Left lung (tissue), 4 donors: ENCODE measurements at regions not wholly inside any gene's neighbourhood (a gene's known extent, or its start where the extent isn't known, plus 50 kb on each side); places are given as distances from the start of the nearest gene placed in this dataset.

Experiments used
- ATAC-seq: fragments of 200-7000 bp; cut with Tn5 transposase; one replicate; pipeline ENCODE4 v1.9.1; 2020; ENCODE audit warnings: moderate library complexity
- DNase-seq, 4 donors: peaks; one replicate each; pipeline ENCODE4 v3.0.0-alpha.2; 2013 to 2020
- H3K27ac ChIP-seq, 2 donors: fragments of 200-600 bp; sonication (generic) in 1 of 2; one replicate each; pipeline versions ENCODE4 v1.5.0 to v1.8.0; 2020 to 2021
- H3K27me3 ChIP-seq, 2 donors: fragments of 200-600 bp; sonication (generic) in 1 of 2; one replicate each; pipeline versions ENCODE4 v1.5.0 to v1.8.0; 2020 to 2021
- H3K36me3 ChIP-seq, 2 donors: fragments of 200-600 bp; sonication (generic) in 1 of 2; one replicate each; pipeline versions ENCODE4 v1.5.0 to v1.8.0; 2020 to 2021
- H3K4me1 ChIP-seq, 2 donors: fragments of 200-600 bp; one replicate each; pipeline ENCODE4 v1.8.0; 2021
- H3K4me3 ChIP-seq, 2 donors: fragments of 200-600 bp; sonication (generic) in 1 of 2; one replicate each; pipeline versions ENCODE4 v1.5.0 to v1.8.0; 2020 to 2021; ENCODE audit warnings: mild to moderate bottlenecking in 1 of 2
- H3K9me3 ChIP-seq, 2 donors: fragments of 200-600 bp; sonication (generic) in 1 of 2; one replicate each; pipeline versions ENCODE4 v1.5.0 to v1.8.0; 2020 to 2021
- CTCF ChIP-seq, 2 donors: fragments of 200-600 bp; sonication (generic) in 1 of 2; IDR thresholded peaks; one replicate each; pipeline versions ENCODE4 v1.5.0 to v1.8.0; 2021; ENCODE audit warnings: antibody characterized with exemption in 2 of 2
- intact Hi-C, 2 donors: fragments of 100-400 bp; cut with DNase I; formaldehyde crosslinking; loops; one replicate each; pipeline versions ENCODE4 v1.11.2 to v1.14.2; 2022
- donor health status: DM: no; HTN: yes; CAD: no.
- donor health status: DM: no; HTN: no; CAD: no.

GRCh38 chr12:115000038-115000437 is 316.1 kb upstream of the TBX3 start:
- no peak for ATAC-seq
- intact Hi-C loops: no loop called here
- no peaks in the 10 kb centered on the region for H3K36me3 ChIP-seq
- H3K27me3 ChIP-seq: no peaks in the 10 kb centered on the region
- no peak overlapping the region for H3K4me3 ChIP-seq
- H3K4me1 ChIP-seq: no peaks in the 10 kb centered on the region
- no peak overlapping the region for H3K27ac ChIP-seq
- peaks cover 0 to 10% of the 10 kb centered on the region in 2 donors for H3K9me3 ChIP-seq
- no peak for DNase-seq
- TF ChIP-seq CTCF (IDR thresholded peaks at IDR 0.05): no peak

GRCh38 chr12:114998750-114999128 is 314.8 kb upstream of the TBX3 start:
- H3K36me3 ChIP-seq: no peaks in the 10 kb centered on the region
- DNase-seq (no peak), ATAC-seq (no peak)
- TF ChIP-seq CTCF (IDR thresholded peaks at IDR 0.05): no peak
- no peaks in the 10 kb centered on the region for H3K27me3 ChIP-seq
- no peak overlapping the region for H3K4me3 ChIP-seq
- peaks cover 0 to 10% of the 10 kb centered on the region in 2 donors for H3K9me3 ChIP-seq
- no peak overlapping the region for H3K27ac ChIP-seq
- no peaks in the 10 kb centered on the region for H3K4me1 ChIP-seq
- intact Hi-C loops: no loop called here

GRCh38 chr12:114998118-114998749 is 314.3 kb upstream of the TBX3 start:
- H3K27me3 ChIP-seq: no peaks in the 10 kb centered on the region
- H3K36me3 ChIP-seq: no peaks in the 10 kb centered on the region
- DNase-seq (no peak), ATAC-seq (no peak)
- H3K27ac ChIP-seq: no peak overlapping the region
- H3K4me3 ChIP-seq: no peak overlapping the region
- no peak for TF ChIP-seq CTCF (IDR thresholded peaks at IDR 0.05)
- intact Hi-C loops: no loop called here
- peaks cover 0 to 10% of the 10 kb centered on the region in 2 donors for H3K9me3 ChIP-seq
- H3K4me1 ChIP-seq: no peaks in the 10 kb centered on the region

GRCh38 chr12:114996382-114996781 is 312.4 kb upstream of the TBX3 start:
- Histone ChIP-seq H3K27me3 (no peaks in the 10 kb centered on the region), H3K9me3 (peaks cover 0 to 10% of the 10 kb centered on the region in 2 donors), H3K4me3 (no peak overlapping the region), H3K27ac (no peak overlapping the region), H3K36me3 (no peaks in the 10 kb centered on the region), H3K4me1 (no peaks in the 10 kb centered on the region)
- ATAC-seq: no peak
- no peak for TF ChIP-seq CTCF (IDR thresholded peaks at IDR 0.05)
- intact Hi-C loops: no loop called here
- no peak for DNase-seq

GRCh38 chr12:114995891-114996290 is 311.9 kb upstream of the TBX3 start:
- Histone ChIP-seq H3K9me3 (peaks cover 0 to 10% of the 10 kb centered on the region in 2 donors), H3K4me1 (no peaks in the 10 kb centered on the region), H3K27me3 (no peaks in the 10 kb centered on the region), H3K4me3 (no peak overlapping the region), H3K36me3 (no peaks in the 10 kb centered on the region), H3K27ac (no peak overlapping the region)
- no peak for TF ChIP-seq CTCF (IDR thresholded peaks at IDR 0.05)
- ATAC-seq: no peak
- DNase-seq: no peak
- intact Hi-C loops: no loop called here
